ENCODE measurements at regions not wholly inside any gene's neighbourhood (a gene's known extent, or its start where the extent isn't known, plus 50 kb on each side); places are given as distances from the start of the nearest gene placed in this dataset.

DNA sequence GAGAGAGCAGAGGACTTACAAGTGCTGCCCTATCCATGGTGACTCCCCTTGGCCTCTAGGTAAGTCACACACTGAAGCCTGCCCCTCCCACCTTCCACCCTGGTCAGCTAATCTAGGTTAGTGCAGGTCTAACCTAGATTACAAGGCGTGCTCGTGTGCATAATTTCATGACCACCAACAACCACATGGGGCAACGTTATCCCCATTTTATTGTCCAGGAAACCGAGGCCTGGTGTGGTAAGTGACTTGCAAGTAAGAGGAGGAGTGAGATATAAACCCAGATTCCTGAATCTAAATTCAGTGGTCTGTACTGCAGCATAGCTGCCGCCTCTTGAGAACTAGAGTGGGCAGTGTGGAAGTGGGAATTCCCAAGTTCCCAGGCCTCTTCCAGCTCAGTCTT lies 171.1 kb downstream of the DAD1 start:
- Histone ChIP-seq H3K4me1 (ENCODE audit: insufficient read depth, low read length) (no peaks in the 10 kb centered on the region), H3K4me2 (ENCODE audit: insufficient read depth, low read length) (no peak overlapping the region), H4K20me1 (ENCODE audit: insufficient read depth, low read length) (no peaks in the 10 kb centered on the region), H3K27ac (ENCODE audit: low read depth, low read length) (no peak overlapping the region), H3K79me2 (ENCODE audit: insufficient read depth, low read length) (no peaks in the 10 kb centered on the region), H3K36me3 (ENCODE audit: insufficient read depth, low read length) (no peaks in the 10 kb centered on the region), H3K27me3 (ENCODE audit: insufficient read depth, low read length) (peaks cover 19% of the 10 kb centered on the region), H2AFZ (ENCODE audit: low read length) (no peak overlapping the region), H3K4me3 (ENCODE audit: insufficient read depth, low read length) (no peak overlapping the region), H3K9me3 (ENCODE audit: low read depth, low read length) (no peaks in the 10 kb centered on the region)
- DNase-seq (ENCODE audit: insufficient read length, low spot score, missing footprints), result no peak
- TF ChIP-seq, protein P1, sequence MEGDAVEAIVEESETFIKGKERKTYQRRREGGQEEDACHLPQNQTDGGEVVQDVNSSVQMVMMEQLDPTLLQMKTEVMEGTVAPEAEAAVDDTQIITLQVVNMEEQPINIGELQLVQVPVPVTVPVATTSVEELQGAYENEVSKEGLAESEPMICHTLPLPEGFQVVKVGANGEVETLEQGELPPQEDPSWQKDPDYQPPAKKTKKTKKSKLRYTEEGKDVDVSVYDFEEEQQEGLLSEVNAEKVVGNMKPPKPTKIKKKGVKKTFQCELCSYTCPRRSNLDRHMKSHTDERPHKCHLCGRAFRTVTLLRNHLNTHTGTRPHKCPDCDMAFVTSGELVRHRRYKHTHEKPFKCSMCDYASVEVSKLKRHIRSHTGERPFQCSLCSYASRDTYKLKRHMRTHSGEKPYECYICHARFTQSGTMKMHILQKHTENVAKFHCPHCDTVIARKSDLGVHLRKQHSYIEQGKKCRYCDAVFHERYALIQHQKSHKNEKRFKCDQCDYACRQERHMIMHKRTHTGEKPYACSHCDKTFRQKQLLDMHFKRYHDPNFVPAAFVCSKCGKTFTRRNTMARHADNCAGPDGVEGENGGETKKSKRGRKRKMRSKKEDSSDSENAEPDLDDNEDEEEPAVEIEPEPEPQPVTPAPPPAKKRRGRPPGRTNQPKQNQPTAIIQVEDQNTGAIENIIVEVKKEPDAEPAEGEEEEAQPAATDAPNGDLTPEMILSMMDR (IDR thresholded peaks at IDR 0.05; ENCODE audit: extremely low read depth, low read depth, low read length), result no peak

GRCh38 chr14:22416193-22416592 lies 172.8 kb downstream of the DAD1 start:
- H3K4me1 ChIP-seq (ENCODE audit: insufficient read depth, low read length), result no peaks in the 10 kb centered on the region
- no peak overlapping the region for H3K4me3 ChIP-seq (ENCODE audit: insufficient read depth, low read length)
- peaks cover 20% of the 10 kb centered on the region for H3K27me3 ChIP-seq (ENCODE audit: insufficient read depth, low read length)
- H3K27ac ChIP-seq (ENCODE audit: low read depth, low read length), result no peak overlapping the region
- H3K9me3 ChIP-seq (ENCODE audit: low read depth, low read length), result no peaks in the 10 kb centered on the region
- no peak overlapping the region for H3K4me2 ChIP-seq (ENCODE audit: insufficient read depth, low read length)
- no peaks in the 10 kb centered on the region for H4K20me1 ChIP-seq (ENCODE audit: insufficient read depth, low read length)
- H3K79me2 ChIP-seq (ENCODE audit: insufficient read depth, low read length), result no peaks in the 10 kb centered on the region
- DNase-seq (ENCODE audit: insufficient read length, low spot score, missing footprints), result peak; percentile 23
- H3K36me3 ChIP-seq (ENCODE audit: insufficient read depth, low read length), result no peaks in the 10 kb centered on the region
- H2AFZ ChIP-seq (ENCODE audit: low read length), result no peak overlapping the region
- TF ChIP-seq, protein P1 (IDR thresholded peaks at IDR 0.05; ENCODE audit: extremely low read depth, low read depth, low read length), result no peak

- Histone ChIP-seq H2AFZ (ENCODE audit: low read length) (no peak overlapping the region), H3K4me2 (ENCODE audit: insufficient read depth, low read length) (no peak overlapping the region), H3K79me2 (ENCODE audit: insufficient read depth, low read length) (no peaks in the 10 kb centered on the region), H4K20me1 (ENCODE audit: insufficient read depth, low read length) (no peaks in the 10 kb centered on the region), H3K4me1 (ENCODE audit: insufficient read depth, low read length) (no peaks in the 10 kb centered on the region), H3K4me3 (ENCODE audit: insufficient read depth, low read length) (no peak overlapping the region), H3K27ac (ENCODE audit: low read depth, low read length) (no peak overlapping the region), H3K36me3 (ENCODE audit: insufficient read depth, low read length) (no peaks in the 10 kb centered on the region), H3K27me3 (ENCODE audit: insufficient read depth, low read length) (peaks cover 22% of the 10 kb centered on the region), H3K9me3 (ENCODE audit: low read depth, low read length) (no peaks in the 10 kb centered on the region)
- DNase-seq (ENCODE audit: insufficient read length, low spot score, missing footprints), result no peak
- TF ChIP-seq, protein P1 (IDR thresholded peaks at IDR 0.05; ENCODE audit: extremely low read depth, low read depth, low read length), result no peak
Observed at GRCh38 chr14:22415605-22415959, 173.4 kb downstream of the DAD1 start.

DNA sequence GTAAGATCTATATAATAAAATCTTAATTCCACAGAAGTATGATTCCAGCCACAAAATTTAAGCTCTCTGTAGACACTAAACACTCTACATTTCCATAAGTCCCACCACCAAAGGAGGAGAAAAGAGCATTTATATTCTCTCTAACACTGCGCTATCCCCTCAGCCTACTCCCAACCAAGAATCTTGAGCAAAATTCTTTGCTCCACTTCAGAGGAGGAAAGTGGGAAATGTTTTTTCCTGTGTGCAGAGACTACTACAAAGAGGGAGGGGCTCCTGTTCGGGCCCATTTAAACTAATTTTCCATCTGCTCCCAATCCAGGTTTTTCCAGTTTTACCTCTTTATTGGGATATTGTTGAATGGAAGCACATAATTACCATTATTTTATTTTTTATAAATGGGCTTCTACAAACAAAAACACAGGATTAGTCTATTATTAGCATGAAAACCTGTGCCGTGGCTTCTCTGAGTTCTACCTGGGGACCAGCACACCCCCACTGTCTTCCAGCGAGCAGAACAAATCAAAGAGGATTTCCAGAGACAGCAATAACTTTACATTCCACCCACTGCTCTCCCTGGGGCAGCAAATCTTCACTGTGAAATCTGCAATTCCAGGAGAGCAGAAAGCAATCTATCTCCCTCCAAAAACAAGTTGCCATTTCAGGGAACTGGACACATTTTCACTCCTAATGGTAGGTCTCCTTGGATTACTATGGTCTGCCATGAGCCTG lies 174.0 kb downstream of the DAD1 start:
- no peaks in the 10 kb centered on the region for H3K36me3 ChIP-seq (ENCODE audit: insufficient read depth, low read length)
- peaks cover 22% of the 10 kb centered on the region for H3K27me3 ChIP-seq (ENCODE audit: insufficient read depth, low read length)
- no peaks in the 10 kb centered on the region for H3K79me2 ChIP-seq (ENCODE audit: insufficient read depth, low read length)
- H4K20me1 ChIP-seq (ENCODE audit: insufficient read depth, low read length), result no peaks in the 10 kb centered on the region
- no peak overlapping the region for H2AFZ ChIP-seq (ENCODE audit: low read length)
- H3K4me3 ChIP-seq (ENCODE audit: insufficient read depth, low read length), result no peak overlapping the region
- H3K4me2 ChIP-seq (ENCODE audit: insufficient read depth, low read length), result no peak overlapping the region
- TF ChIP-seq, protein P1 (IDR thresholded peaks at IDR 0.05; ENCODE audit: extremely low read depth, low read depth, low read length), result no peak
- no peak overlapping the region for H3K27ac ChIP-seq (ENCODE audit: low read depth, low read length)
- no peaks in the 10 kb centered on the region for H3K4me1 ChIP-seq (ENCODE audit: insufficient read depth, low read length)
- no peaks in the 10 kb centered on the region for H3K9me3 ChIP-seq (ENCODE audit: low read depth, low read length)
- DNase-seq (ENCODE audit: insufficient read length, low spot score, missing footprints), result no peak

All from osteoblast (primary cell).